ENCODE measurements at regions not wholly inside any gene's neighbourhood (a gene's known extent, or its start where the extent isn't known, plus 50 kb on each side); places are given as distances from the start of the nearest gene placed in this dataset.
"Not testable (repeated sequence)": the region's sequence is repeated elsewhere in the genome, so short reads cannot be mapped to it uniquely, and the experiment has no call there.

DNA sequence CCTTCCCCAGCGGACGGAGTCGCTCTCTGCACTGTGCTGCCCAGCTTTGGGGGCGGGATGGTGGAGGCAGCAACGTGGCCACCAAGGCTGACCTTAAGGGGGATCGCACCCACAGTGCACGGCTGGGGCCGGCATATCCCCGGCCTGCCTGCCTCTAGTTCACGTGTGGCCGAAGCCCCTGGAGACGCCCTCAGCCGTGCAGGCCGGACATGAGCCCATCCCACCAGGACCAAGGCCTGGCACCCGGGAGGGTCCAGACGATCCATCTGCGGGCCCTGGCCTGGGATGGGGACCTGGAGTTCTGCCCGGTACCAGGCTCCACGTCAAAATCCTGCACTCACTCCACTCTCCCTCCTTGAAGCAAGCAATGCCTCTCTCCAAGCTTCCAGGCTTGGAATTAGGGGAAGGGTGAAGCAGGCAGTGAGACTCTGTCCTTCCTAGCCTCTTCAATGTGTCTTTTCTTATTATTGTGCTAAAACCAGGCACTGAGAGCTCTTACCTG is 520.8 kb downstream of the REEP3 start:
- TF ChIP-seq EZH2phosphoT487 (IDR thresholded peaks at IDR 0.05) = no peak
- TF ChIP-seq EZH2 (IDR thresholded peaks at IDR 0.05) = no peak
- no peak for TF ChIP-seq CTCF (IDR thresholded peaks at IDR 0.05)
- Histone ChIP-seq H3K36me3 (no peaks in the 10 kb centered on the region), H3K9ac (no peak overlapping the region), H3K4me2 (no peak overlapping the region), H4K20me1 (ENCODE audit: low read depth) (no peaks in the 10 kb centered on the region), H3K4me3 (no peak overlapping the region), H3K27me3 (no peaks in the 10 kb centered on the region), H3K27ac (no peak overlapping the region), H3K9me3 (ENCODE audit: low read depth) (no peaks in the 10 kb centered on the region), H3K79me2 (ENCODE audit: low read depth) (no peaks in the 10 kb centered on the region), H3K4me1 (no peaks in the 10 kb centered on the region), H3F3A (ENCODE audit: low read depth) (no peaks in the 10 kb centered on the region), H2AFZ (replicated peaks) (no peak overlapping the region)
- Mint-ChIP-seq H3K27me3 (ENCODE audit: insufficient read depth, low read depth) (peaks cover 4% of the 10 kb centered on the region), H3K9me3 (no peaks in the 10 kb centered on the region), H3K4me1 (peaks cover 9% of the 10 kb centered on the region), H3K4me3 (no peak overlapping the region), H3K27ac (no peak overlapping the region), H3K36me3 (no peaks in the 10 kb centered on the region)
- no peak for DNase-seq (ENCODE audit: low spot score)

DNA sequence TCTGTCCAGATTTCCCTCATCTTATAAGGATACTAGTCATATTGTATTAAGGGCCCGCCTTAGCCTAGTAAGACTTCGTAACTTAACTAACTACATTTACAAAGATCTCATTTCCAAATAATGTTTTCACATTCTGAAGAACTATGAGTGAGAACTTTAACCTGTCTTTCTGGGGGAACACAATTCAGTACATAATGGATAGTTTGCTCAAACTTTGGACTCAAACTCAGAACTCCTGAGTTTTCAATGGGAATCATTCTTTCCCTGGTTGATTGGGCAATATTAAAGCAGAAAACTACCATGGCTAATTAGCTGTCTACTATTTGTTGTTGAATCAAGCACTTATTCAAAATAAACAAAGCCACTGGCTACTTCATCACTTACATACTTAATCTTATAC is 522.9 kb downstream of the REEP3 start:
- no peaks in the 10 kb centered on the region for H3K36me3 Mint-ChIP-seq
- peaks cover 3% of the 10 kb centered on the region for H3K4me1 Mint-ChIP-seq
- H3K4me3 ChIP-seq = no peak overlapping the region

GRCh38 chr10:64044957-64045632 is 523.9 kb downstream of the REEP3 start:
- not testable (repeated sequence) for H3K79me2 ChIP-seq (ENCODE audit: low read depth); H2AFZ ChIP-seq (replicated peaks); H3K4me3 ChIP-seq; H3K9me3 Mint-ChIP-seq; H3K27me3 ChIP-seq; H4K20me1 ChIP-seq (ENCODE audit: low read depth); H3K9me3 ChIP-seq (ENCODE audit: low read depth); DNase-seq (ENCODE audit: low spot score); H3K4me1 ChIP-seq; H3K27ac Mint-ChIP-seq; H3K27ac ChIP-seq; H3K9ac ChIP-seq; H3K4me3 Mint-ChIP-seq; H3F3A ChIP-seq (ENCODE audit: low read depth); H3K4me2 ChIP-seq; H3K27me3 Mint-ChIP-seq (ENCODE audit: insufficient read depth, low read depth); H3K36me3 ChIP-seq; H3K36me3 Mint-ChIP-seq; H3K4me1 Mint-ChIP-seq

More for the DNA sequence above, 522.9 kb downstream of the REEP3 start:
- H3K9me3 Mint-ChIP-seq = peaks cover 3% of the 10 kb centered on the region
- no peak overlapping the region for H3K27ac Mint-ChIP-seq
- Histone ChIP-seq H3K27ac (no peak overlapping the region), H3K4me1 (no peaks in the 10 kb centered on the region), H3K4me2 (no peak overlapping the region), H4K20me1 (ENCODE audit: low read depth) (no peaks in the 10 kb centered on the region), H3K27me3 (no peaks in the 10 kb centered on the region), H3F3A (ENCODE audit: low read depth) (no peaks in the 10 kb centered on the region), H3K36me3 (no peaks in the 10 kb centered on the region), H3K9me3 (ENCODE audit: low read depth) (no peaks in the 10 kb centered on the region), H3K79me2 (ENCODE audit: low read depth) (no peaks in the 10 kb centered on the region), H3K9ac (no peak overlapping the region), H2AFZ (replicated peaks) (no peak overlapping the region)
- DNase-seq (ENCODE audit: low spot score) = no peak
- H3K4me3 Mint-ChIP-seq = no peak overlapping the region
- TF ChIP-seq CTCF (IDR thresholded peaks at IDR 0.05) (no peak), EZH2 (IDR thresholded peaks at IDR 0.05) (no peak)
- peaks cover 4% of the 10 kb centered on the region for H3K27me3 Mint-ChIP-seq (ENCODE audit: insufficient read depth, low read depth)

GRCh38 chr10:64054392-64054791 is 533.2 kb downstream of the REEP3 start:
- Histone ChIP-seq H3K4me2 (no peak overlapping the region), H3K4me1 (no peaks in the 10 kb centered on the region), H3K27me3 (no peaks in the 10 kb centered on the region), H3K36me3 (no peaks in the 10 kb centered on the region), H3K4me3 (no peak overlapping the region), H3K79me2 (ENCODE audit: low read depth) (no peaks in the 10 kb centered on the region), H3F3A (ENCODE audit: low read depth) (no peaks in the 10 kb centered on the region), H2AFZ (replicated peaks) (no peak overlapping the region), H3K9me3 (ENCODE audit: low read depth) (no peaks in the 10 kb centered on the region), H3K9ac (no peak overlapping the region), H4K20me1 (ENCODE audit: low read depth) (no peaks in the 10 kb centered on the region), H3K27ac (no peak overlapping the region)
- no peaks in the 10 kb centered on the region for H3K36me3 Mint-ChIP-seq
- TF ChIP-seq EZH2 (IDR thresholded peaks at IDR 0.05) (no peak), EZH2phosphoT487 (IDR thresholded peaks at IDR 0.05) (no peak), CTCF (IDR thresholded peaks at IDR 0.05) (no peak)
- H3K9me3 Mint-ChIP-seq = peaks cover 5% of the 10 kb centered on the region
- no peaks in the 10 kb centered on the region for H3K4me1 Mint-ChIP-seq
- no peak overlapping the region for H3K27ac Mint-ChIP-seq
- DNase-seq (ENCODE audit: low spot score) = no peak
- H3K4me3 Mint-ChIP-seq = no peak overlapping the region
- no peaks in the 10 kb centered on the region for H3K27me3 Mint-ChIP-seq (ENCODE audit: insufficient read depth, low read depth)

All from neural progenitor cell (in vitro differentiated cells).